ENCODE measurements at regions not wholly inside any gene's neighbourhood (a gene's known extent, or its start where the extent isn't known, plus 50 kb on each side); places are given as distances from the start of the nearest gene placed in this dataset.

- no peak for DNase-seq (ENCODE audit: low spot score)
These were observed 117.8 kb downstream of the FOXA2 start for GRCh38 chr20:22466447-22467171.

GRCh38 chr20:22465622-22466446, 118.5 kb downstream of the FOXA2 start:
- no peak for DNase-seq (ENCODE audit: low spot score)

GRCh38 chr20:22464312-22465003, 119.9 kb downstream of the FOXA2 start:
- no peak for DNase-seq (ENCODE audit: low spot score)

GRCh38 chr20:22462975-22463914, 121.1 kb downstream of the FOXA2 start:
- DNase-seq (ENCODE audit: low spot score), result no peak

- no peak for DNase-seq (ENCODE audit: low spot score)
These were observed 123.6 kb downstream of the FOXA2 start for GRCh38 chr20:22460803-22461202.

GRCh38 chr20:22460231-22460630, 124.1 kb downstream of the FOXA2 start:
- DNase-seq (ENCODE audit: low spot score), result no peak

- no peak for DNase-seq (ENCODE audit: low spot score)
These were observed 124.6 kb downstream of the FOXA2 start for GRCh38 chr20:22459754-22460153.

- no peak for DNase-seq (ENCODE audit: low spot score)
These were observed 128.3 kb downstream of the FOXA2 start for GRCh38 chr20:22456109-22456508.

- DNase-seq (ENCODE audit: low spot score), result no peak
These were observed 129.1 kb downstream of the FOXA2 start for GRCh38 chr20:22455259-22455658.

- DNase-seq (ENCODE audit: low spot score), result no peak
These were observed 130.9 kb downstream of the FOXA2 start for GRCh38 chr20:22453244-22454080.

- no peak for DNase-seq (ENCODE audit: low spot score)
These were observed 131.8 kb downstream of the FOXA2 start for GRCh38 chr20:22452442-22453011.

GRCh38 chr20:22450537-22450936, 133.8 kb downstream of the FOXA2 start:
- DNase-seq (ENCODE audit: low spot score), result no peak

GRCh38 chr20:22449188-22449973, 135.0 kb downstream of the FOXA2 start:
- no peak for DNase-seq (ENCODE audit: low spot score)

- no peak for DNase-seq (ENCODE audit: low spot score)
These were observed 137.0 kb downstream of the FOXA2 start for GRCh38 chr20:22447447-22447778.

- DNase-seq (ENCODE audit: low spot score), result no peak
These were observed 137.5 kb downstream of the FOXA2 start for GRCh38 chr20:22446613-22447446.

GRCh38 chr20:22442318-22442717, 142.1 kb downstream of the FOXA2 start:
- DNase-seq (ENCODE audit: low spot score), result no peak

GRCh38 chr20:22438926-22439325, 145.4 kb downstream of the FOXA2 start:
- DNase-seq (ENCODE audit: low spot score), result no peak

GRCh38 chr20:22438346-22438745, 146.0 kb downstream of the FOXA2 start:
- no peak for DNase-seq (ENCODE audit: low spot score)

GRCh38 chr20:22437354-22437753, 147.0 kb downstream of the FOXA2 start:
- DNase-seq (ENCODE audit: low spot score), result no peak
